NCI-H146 treated with DMSO at 0.1 percent for 48 hours (cell line): ENCODE measurements at regions not wholly inside any gene's neighbourhood (a gene's known extent, or its start where the extent isn't known, plus 50 kb on each side); places are given as distances from the start of the nearest gene placed in this dataset.

Experiments used
- DNase-seq: peaks from one replicate; lab custom pipeline; 2025; ENCODE audit not compliant: unreplicated experiment; lab: John Stamatoyannopoulos, UW

DNA sequence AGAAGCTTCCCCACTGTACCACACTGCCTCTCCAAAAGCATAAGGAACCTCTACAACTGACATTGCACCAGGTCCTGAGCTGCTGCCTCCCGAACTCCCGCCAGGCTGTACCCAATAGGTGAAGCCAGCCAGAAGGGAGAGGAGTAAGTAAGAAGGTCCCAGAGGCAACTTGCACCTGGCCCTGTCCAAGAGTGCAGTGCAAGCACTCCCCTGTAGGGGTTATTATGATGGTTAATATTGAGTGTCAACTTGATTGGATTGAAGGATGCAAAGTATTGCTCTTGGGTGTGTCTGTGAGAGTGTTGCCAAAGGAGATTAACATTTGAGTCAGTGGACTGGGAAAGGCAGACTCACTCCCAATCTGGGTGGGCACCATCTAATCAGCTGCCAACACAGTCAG is 879.3 kb upstream of the SLIT2 start:
- DNase-seq = no peak

DNA sequence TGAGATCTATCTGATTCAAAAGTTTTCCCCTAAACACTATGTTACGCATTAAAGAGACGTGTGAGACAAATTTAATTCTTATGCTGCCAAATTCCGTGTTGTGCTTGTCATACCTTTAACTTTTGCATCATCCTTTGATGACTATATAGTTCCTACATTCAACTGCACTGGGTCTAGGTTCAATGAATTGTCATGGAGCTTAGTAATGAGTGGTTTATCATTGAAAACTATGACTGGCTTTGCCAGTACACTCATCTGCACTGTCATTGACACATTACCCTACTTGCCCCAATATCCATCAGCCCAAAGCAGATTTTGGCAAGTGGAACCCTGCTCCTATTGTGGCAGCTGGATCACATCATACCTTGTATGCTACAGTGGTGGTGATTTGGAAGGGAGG is 882.9 kb upstream of the SLIT2 start:
- no peak for DNase-seq

DNA sequence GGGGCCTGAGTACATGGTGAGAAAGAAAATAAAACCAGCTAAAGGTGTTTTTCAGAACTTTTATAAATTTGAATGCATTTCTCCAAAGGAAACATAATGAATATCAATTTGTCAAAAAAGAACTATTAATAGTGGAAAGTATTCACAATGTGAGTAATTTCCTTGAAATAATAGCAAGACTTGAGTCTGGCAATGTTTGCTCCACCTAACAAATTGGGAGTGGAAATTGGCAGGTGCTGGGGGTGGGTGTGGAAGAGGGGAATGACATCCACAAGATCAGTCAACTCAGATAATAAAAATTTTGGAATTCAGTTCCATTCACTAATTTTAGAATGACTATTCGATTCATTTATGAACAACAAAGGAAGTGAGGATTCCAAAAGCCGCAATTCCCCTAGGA is 884.8 kb upstream of the SLIT2 start:
- no peak for DNase-seq

DNA sequence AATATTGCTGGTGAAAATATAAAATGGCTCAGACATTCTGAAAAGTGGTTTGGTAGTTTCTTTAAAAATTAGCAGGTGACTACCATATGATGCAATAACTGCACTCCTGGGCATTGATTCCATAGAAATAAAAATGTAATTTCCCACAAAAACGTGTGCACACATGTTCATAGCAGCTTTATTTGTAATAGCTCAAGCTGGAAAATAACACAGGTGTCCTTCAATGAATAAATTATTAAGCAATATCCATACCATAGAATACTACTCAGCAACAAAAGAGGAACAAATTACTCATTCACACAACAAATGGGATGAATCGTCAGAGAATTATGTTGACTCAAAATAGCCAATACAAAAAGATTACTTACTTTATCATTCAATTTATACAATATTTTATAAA is 893.7 kb upstream of the SLIT2 start:
- DNase-seq = no peak

DNA sequence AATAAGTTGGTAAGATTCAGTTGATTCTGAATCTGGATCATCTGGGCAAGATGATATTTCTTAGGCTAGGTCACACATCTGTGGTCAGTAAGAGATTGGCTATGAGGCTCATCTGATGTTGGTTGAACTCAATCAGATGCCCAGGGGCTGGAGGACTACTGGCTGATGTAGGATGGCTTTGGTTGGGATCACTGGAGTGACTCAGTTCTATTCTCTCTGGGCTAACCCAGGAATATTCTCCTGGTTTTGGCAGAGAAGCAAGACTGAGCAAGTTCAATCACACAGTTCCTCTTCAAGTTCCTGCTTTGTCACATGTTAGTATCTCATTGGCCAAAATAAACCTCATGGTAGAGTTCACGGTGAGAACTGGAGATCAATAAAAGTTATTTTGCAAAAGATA is 902.3 kb upstream of the SLIT2 start:
- DNase-seq = no peak

DNA sequence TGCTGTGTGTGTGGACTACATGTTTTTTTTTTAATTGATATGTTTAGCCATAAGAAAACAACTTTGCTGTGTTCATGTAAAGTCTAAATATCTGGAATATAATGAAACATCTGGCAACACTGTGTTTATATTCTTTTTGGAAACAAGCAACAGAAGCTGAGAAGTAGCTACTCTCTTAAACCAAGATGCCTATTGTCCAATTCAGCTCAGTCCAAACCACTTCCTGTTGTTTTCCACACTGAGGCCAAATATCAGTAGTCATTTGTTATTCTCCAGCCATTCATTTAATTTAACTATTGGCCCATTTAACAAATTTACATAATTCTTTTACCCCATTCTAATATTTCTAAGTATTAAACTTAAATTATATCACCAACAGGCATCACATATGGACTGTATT is 903.0 kb upstream of the SLIT2 start:
- DNase-seq = no peak

DNA sequence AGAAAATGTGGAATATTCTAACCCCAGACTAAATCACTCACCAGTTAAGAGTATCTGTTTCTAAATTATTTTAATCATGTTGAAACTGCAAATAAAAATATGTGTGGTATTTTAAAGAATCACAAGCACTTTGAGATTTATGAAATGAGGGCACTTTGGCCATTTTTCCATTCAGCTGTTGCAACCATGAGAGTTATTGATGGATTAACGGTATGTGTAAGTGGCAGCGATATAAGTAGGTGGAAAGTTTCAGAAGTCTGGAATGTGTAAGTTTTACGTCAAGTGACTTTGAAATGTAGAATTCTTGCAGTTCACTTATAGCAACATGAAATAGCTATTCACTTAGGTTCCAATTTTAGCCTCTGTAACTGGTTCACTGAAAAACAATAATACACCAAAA is 905.1 kb upstream of the SLIT2 start:
- DNase-seq = no peak

DNA sequence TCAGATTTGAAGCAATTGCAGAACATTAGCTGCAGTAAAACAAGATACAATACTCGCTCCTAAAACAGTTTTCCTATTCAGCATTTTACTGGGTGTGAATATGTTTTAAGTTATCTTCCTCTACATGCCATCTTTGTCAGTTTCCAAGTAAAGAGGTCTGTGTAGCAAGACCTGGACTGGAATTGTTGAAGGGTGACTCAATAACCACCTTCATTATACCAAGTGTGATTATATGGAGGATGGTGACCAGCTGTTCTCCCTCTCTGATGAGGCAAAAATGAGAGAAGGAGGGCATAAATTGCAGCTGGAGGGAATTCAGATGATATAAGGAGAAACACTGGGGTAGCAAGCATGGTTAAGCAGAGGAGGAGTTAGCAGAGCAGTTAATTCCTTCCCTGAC is 922.1 kb upstream of the SLIT2 start:
- DNase-seq = no peak

DNA sequence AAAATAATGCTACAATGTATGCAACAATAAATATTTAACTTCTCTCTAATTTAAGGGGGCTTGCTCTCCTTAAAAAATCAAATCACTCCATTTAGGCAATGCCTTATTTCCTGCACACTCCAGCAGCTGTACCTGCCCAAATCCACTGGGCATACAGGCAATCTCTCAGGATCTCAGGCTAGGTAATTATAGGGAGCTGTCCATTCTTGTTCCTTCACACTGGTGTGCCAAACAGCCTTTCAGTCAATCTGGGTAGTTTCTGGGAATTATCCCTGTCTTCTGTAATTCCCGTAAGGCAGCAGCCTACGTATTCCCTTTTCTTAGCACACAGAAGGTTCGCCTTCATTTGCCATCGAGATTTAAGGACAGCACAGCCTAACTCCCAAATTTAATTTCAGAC is 922.6 kb upstream of the SLIT2 start:
- no peak for DNase-seq

DNA sequence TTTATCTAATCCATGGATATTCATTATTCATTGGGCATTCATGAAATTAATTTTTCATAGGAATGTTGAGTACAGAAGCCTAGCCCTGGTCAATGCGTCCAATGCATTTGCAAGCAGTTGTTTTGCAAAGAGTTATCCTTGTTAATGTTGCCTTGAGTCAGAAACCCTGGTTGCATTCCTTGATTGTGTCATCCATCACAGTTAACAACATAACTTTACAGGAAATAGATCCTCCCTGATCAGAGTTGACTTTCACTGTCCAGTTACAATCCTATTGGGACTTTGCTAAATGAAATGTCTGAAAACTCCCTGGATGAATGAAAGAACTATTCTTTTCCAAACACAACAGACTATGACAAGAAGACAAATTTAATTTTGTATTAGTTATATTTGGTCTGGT is 924.3 kb upstream of the SLIT2 start:
- no peak for DNase-seq

DNA sequence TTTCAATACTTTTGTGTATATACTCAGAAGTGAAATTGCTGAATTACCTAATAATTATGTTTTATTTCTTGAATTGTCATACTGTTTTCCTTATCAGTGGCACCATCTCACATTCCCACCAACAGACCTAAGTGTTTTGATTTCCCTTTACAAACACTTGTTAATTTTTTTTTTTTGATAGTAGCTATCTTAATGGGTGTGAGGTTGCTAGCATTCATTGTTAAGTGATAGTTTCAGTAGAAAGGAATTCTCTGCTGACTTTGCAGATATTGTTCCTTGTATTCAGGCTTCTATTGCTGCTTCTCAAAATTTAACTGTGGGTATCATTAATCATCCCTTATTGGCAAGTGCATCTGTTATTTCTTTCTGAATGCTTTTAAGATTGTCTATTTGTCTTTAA is 927.5 kb upstream of the SLIT2 start:
- peak; percentile 12 for DNase-seq

DNA sequence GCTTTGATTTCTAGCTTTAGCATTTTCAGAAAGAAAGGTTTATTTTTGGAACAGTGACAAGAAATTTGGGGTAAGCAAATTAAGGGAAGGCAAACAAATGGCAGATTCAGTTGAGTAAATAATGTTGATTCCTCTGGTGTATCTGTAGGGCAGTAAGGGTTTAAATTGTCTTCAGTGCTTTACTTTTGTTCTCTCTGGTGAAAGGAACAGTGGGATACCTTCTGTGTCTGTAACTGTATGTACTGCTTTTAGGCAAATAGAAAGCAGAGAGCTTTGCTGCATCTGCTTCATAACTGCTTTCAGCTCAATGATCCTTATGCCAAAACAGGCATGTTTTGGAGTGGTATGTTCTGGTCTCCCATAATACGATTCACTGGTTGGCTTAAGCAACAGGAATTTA is 932.1 kb upstream of the SLIT2 start:
- peak; percentile 78 for DNase-seq

DNA sequence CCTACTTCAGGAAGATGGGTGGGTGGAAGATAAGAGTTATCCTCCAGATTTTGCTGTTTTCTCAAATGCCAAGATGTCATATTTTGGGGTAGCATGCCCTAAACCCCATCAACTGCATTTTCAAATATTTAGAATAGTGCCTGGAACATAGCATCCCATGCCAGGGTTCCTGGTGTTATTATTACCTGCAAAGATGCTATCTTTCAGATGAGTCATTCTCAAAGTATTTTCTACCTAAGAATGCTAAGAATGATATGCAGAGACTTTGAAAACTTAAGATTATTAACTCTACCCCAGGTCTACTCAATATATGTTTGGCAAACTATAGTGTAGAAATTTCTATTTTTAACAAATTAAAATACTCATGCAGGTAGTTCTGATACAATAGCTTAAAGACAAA is 934.3 kb upstream of the SLIT2 start:
- no peak for DNase-seq

DNA sequence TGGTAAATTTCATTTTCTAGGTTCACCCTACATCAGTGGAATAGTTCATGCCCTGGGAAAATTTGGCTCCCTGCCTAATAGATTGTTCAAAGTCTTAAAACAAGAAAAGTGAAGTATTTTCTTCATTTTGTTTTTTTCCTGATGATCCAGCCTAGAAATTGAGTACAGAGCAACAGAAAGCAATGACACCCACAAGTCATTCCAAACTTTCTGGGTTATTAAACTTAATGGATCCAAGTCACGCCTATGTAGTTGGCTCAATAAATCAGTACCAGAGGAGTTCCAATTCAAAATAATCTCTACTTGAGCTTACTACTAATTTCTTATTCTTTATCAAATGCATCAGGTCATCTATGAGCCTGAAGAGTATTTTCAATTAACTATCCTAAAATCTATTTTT is 937.6 kb upstream of the SLIT2 start:
- DNase-seq = no peak

DNA sequence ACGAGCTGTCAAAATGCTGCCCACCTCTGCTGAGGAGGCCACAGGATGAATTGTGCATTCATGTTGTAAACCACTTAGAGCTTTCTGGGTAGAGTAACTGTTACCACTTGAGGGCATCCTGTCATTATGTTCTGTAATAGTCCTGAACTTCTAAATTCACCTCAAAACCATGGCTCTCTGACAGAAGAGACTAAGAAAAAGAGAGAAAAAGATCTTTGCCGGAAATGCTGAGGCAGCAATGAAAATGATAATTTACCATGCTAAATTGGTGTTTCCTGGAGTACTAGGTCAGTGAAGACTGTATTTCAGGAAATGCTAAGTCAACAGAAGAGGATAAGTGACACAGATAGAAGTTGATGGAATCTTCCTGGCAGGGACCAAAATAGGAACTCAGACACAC is 942.3 kb upstream of the SLIT2 start:
- no peak for DNase-seq

DNA sequence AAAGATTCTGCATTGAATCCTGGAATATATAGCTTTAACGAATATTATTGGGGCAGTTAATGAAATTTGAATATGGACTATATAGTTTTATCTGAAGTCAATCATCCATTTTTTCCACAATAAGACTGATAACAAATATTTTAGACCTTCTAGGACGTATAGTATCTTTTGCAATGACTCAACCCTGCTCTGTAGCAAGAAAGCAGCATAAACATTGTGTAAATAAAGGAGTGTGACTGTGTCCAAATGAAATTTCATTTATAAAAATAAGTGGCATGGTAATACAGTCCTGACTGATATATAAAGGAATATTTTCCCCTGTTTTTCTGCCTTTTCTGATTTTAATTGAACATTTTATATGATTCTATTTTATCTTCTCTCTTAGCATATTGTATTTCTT is 947.7 kb upstream of the SLIT2 start:
- DNase-seq = no peak

DNA sequence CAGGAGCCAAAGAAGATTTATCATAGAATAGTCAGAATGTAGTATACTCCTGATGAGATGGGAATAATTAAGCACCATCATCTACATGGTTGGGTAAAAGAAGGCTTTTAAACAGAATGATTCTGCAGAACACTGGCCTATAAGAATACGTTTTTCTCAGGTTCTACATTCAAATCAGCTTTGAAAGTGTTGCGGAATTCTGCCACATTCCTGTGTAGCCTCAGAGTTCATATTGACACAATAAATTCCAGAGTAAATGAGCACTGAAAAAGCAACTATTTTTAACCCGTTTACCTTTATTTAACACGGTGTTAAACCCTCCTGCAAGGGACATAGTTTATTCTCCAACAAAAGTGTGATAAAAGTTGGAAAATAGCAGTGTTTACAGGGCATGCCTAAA is 950.2 kb upstream of the SLIT2 start:
- no peak for DNase-seq

DNA sequence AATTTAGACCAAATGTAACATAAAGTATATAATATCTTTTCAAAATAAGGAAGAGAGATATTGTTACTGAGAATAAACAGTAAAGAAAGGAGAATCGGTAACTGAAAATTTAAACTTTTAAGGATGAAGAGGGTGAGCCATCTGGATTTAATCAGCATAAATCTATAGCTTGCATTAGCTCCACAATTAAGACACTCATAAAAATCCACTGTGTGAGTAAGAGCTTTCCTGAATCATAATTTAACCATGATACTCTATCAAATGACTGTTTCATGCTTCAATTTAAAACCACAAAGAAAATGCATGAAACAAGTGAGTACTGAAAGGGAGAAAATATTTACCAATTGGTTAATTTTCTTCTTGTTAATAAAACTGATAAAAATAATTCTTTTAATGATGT is 951.5 kb upstream of the SLIT2 start:
- no peak for DNase-seq

DNA sequence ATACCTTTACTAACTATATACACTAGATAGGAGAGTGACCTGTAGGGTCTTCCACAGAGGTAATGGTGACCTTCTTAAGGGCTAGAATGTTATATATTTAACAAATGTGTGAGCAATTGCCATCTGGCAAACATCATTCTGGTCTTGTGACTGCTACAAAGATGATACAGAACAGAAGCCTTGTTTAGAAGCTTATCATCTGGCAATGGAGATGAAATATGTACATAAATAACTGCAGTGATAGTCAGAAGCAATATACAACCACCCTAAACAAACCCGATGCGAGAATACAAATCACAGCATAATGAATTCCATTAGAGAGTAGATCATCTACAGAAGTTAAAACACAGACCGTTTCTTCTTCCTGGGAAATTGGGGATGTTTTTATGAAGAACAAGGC is 952.7 kb upstream of the SLIT2 start:
- no peak for DNase-seq

DNA sequence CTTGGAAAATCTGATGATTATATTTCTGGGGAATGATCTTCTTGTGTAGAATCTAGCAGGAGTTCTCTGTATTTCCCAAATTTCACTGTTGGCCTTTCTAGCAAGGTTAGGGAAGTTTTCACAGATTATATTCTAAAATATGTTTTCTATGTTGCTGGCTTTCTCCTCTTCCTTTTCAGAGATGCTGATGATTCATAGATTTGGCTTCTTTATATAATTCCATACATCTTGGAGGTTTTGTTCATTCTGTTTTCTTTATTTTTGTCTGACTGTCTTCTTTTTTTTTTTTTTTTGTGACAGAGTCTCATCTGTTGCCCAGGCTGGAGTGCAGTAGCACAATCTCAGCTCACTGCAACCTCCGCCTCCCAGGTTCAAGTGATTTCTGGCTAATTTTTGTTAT is 957.9 kb upstream of the SLIT2 start:
- DNase-seq = no peak

DNA sequence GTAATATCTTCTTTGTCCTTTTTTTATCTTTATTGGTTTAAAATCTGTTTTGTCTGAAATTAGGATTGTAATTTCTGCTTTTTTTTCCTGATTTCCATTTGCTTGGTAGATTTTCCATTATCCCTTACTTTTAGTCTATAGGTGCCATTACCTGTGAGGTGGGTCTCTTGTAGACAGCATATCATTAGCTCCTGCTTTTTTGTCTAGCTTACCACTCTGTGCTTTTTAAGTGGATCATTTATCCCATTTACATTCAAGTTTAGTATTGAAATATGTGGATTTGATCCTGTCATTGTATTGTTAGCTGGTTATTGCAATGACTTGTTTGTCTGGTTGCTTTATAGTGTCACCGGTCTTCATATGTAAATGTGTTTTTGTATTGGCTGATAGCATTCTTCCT is 958.6 kb upstream of the SLIT2 start:
- no peak for DNase-seq

DNA sequence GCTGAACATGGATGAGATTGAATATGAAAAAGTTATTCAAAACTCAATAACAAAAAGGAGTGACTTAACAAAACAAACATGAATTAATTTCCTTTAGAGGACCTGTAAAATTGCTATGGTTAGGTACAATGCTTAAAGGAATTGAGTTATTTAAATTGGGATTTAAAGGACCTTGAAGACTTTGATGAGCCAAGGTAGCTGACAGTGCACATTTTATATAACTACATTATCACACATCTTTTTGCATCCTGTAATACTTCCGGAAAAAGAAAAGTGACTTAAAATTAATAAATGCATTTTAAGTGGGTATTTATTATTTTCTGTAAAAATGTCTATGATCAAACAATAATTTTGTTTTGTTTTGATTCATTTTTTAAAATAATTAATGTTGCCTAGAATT is 964.8 kb upstream of the SLIT2 start:
- DNase-seq = no peak

DNA sequence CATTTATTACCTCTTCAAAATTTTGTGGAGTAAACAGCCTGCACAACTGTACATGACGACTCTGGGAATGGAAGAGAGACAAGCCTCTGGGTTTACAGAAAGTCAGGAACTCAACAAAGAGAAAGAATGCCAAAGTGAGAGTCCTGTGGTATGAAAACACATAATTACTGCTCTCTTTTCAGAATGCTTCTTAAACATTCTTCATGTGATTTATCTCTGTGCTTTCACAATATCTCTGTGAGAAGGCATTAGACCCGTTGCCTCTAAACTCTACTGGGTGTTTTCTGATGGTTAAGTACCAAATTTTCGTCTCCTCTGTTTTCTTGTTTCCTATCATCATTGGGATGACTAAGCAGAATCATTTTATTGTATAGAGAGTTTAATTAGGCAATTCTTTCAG is 966.6 kb upstream of the SLIT2 start:
- no peak for DNase-seq

DNA sequence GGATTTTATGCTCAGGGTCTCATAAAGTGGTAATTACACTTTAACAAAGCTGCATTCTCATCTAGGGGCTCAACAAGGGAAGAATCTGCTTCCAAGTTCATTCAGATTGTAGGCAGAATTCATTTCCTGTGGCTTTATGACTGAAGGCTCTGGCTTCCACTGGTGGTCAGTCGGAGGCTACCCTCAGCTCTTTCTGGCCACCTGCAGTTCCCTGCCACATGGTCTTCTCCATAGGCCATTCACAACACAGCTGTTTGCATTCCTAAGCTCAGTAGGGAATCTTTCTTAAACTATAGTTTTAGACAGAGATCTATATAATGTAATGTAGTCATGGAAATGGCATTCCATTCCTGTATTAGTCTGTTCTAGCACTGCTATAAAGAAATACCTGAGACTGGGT is 973.0 kb upstream of the SLIT2 start:
- DNase-seq = no peak
